Prostate gland (tissue), 2 donors: ENCODE measurements at regions not wholly inside any gene's neighbourhood (a gene's known extent, or its start where the extent isn't known, plus 50 kb on each side); places are given as distances from the start of the nearest gene placed in this dataset.

Source experiments
- DNase-seq: peaks from one replicate; pipeline ENCODE4 v3.0.0-alpha.2; 2019; ENCODE audit warnings: low spot score
- H3K27ac ChIP-seq, 2 donors: fragments of 200-600 bp; sonication (generic); 2 replicates each; pipeline ENCODE4 v1.5.1; 2017 to 2019
- H3K27me3 ChIP-seq: fragments of 200-600 bp; sonication (generic); replicated peaks from 2 replicates; pipeline ENCODE4 v1.5.1; 2019; ENCODE audit not compliant: insufficient read depth
- H3K36me3 ChIP-seq, 2 donors: fragments of 200-600 bp; sonication (generic); 1 replicate in 1 of 2; 2 replicates in 1 of 2; pipeline versions ENCODE4 v1.5.1 to v1.8.1; 2017 to 2019
- H3K4me1 ChIP-seq: fragments of 200-600 bp; sonication (generic); replicated peaks from 2 replicates; pipeline ENCODE4 v1.5.1; 2019
- H3K4me3 ChIP-seq, 2 donors: fragments of 200-600 bp; sonication (generic); 2 replicates each; pipeline ENCODE4 v1.5.1; 2017 to 2019
- H3K9me3 ChIP-seq: fragments of 200-600 bp; sonication (generic); 2 replicates; pipeline ENCODE4 v1.5.1; 2017
- POLR2A ChIP-seq: fragments of 450-650 bp; IDR thresholded peaks from one replicate; pipeline ENCODE4 v1.6.1; 2016; ENCODE audit warnings: antibody characterized with exemption, mild to moderate bottlenecking
- POLR2AphosphoS5 ChIP-seq: sonication (generic); formaldehyde crosslinking; IDR thresholded peaks from one replicate; pipeline ENCODE4 v1.6.1; 2017; ENCODE audit warnings: antibody characterized with exemption
- WGBS: methylation state at CpG from one replicate; pipeline ENCODE4 v1.1.5; 2018; 5-methylcytosine and 5-hydroxymethylcytosine counted together
- intact Hi-C: fragments of 100-400 bp; cut with DNase I; formaldehyde crosslinking; loops from one replicate; pipeline ENCODE4 v1.14.2; 2022
- TF ChIP-seq, protein P1 (sequence below), 4 experiments: fragments of 200-600 bp in 2 of 4; fragments of 450-650 bp in 2 of 4; sonication (generic) in 2 of 4; IDR thresholded peaks; 1 replicate in 3 of 4; 2 replicates in 1 of 4; pipeline ENCODE4 v1.5.1; 2016 to 2019; ENCODE audit warnings: antibody characterized with exemption in 4 of 4, mild to moderate bottlenecking in 2 of 4, moderate library complexity in 2 of 4

DNA sequence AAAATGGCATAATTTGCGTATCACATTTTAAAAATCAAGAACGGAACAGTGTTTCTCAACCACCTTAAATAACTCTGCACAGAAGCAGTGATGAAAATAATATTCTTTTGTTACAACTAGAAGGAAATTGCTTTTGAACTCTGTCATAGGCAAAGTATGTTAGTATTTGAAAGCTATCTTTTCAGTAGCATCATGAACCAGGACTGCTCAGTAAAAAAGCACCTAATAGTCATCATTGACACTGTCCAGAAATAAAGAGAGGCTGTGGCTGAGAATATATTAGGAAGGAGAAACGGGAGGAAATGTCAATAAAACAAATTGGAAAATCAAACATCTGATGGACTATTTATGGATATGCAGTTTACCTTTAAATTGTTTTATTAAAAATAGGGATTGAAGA, 237.2 kb upstream of the AKR1E2 start:
- TF ChIP-seq POLR2A = no peak
- Histone ChIP-seq H3K4me3 (no peak overlapping the region), H3K27ac (no peak overlapping the region), H3K4me1 (no peaks in the 10 kb centered on the region), H3K36me3 (no peaks in the 10 kb centered on the region), H3K27me3 (no peaks in the 10 kb centered on the region), H3K9me3 (no peaks in the 10 kb centered on the region)
- 88% methylated on average over 3 of the region's 3 CpGs for WGBS
- intact Hi-C loops = no loop called here
- DNase-seq = no peak

DNA sequence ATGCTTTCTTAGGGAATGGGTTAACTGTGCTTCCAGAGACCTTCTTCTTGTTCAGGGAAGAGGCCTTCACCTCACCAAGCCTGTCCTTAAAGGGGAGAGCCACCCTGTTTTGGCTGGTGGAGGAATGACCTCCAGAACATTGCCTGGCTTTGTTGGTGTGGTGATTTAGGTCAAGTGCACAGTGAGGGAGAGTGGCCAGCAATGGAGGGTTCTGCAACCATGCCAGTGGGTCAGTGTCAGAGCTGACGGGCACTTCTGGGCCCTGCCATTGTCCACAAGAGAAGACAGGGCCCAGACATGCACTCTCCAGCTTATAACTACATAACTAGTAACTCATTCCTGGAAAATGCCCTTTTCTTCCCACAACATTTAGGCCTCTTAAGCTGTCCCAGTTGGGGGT, 238.5 kb upstream of the AKR1E2 start:
- H3K4me3 ChIP-seq = no peak overlapping the region
- TF ChIP-seq, protein P1, sequence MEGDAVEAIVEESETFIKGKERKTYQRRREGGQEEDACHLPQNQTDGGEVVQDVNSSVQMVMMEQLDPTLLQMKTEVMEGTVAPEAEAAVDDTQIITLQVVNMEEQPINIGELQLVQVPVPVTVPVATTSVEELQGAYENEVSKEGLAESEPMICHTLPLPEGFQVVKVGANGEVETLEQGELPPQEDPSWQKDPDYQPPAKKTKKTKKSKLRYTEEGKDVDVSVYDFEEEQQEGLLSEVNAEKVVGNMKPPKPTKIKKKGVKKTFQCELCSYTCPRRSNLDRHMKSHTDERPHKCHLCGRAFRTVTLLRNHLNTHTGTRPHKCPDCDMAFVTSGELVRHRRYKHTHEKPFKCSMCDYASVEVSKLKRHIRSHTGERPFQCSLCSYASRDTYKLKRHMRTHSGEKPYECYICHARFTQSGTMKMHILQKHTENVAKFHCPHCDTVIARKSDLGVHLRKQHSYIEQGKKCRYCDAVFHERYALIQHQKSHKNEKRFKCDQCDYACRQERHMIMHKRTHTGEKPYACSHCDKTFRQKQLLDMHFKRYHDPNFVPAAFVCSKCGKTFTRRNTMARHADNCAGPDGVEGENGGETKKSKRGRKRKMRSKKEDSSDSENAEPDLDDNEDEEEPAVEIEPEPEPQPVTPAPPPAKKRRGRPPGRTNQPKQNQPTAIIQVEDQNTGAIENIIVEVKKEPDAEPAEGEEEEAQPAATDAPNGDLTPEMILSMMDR (IDR thresholded peaks at IDR 0.05) = no peak
- TF ChIP-seq POLR2A (no peak), POLR2AphosphoS5 (no peak)
- H3K27me3 ChIP-seq = no peaks in the 10 kb centered on the region
- 100% methylated on average over 1 of the region's 1 CpG for WGBS
- no peak overlapping the region for H3K27ac ChIP-seq
- H3K4me1 ChIP-seq = no peaks in the 10 kb centered on the region
- H3K9me3 ChIP-seq = no peaks in the 10 kb centered on the region
- intact Hi-C loops = no loop called here
- DNase-seq = no peak
- H3K36me3 ChIP-seq = no peaks in the 10 kb centered on the region

DNA sequence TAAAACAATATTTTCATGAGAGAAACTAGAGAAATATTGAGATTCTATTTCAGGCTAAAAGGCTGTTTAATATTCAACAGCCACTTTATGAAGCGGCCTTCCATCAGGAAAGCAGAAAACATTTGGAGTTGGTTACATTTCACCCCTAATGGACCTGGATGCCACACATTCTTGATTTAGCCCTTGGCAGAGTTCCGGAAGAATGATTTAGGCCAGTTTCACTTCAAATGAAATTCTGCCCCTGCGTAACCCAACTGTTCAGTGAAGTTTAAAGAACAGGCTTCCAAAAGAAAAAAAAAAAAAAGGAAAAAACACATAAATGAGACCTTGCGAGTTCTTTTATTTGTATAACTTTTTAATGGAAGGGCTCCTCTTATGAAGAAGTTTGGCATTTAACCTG, 239.2 kb upstream of the AKR1E2 start:
- H3K27me3 ChIP-seq = no peaks in the 10 kb centered on the region
- no peak overlapping the region for H3K4me3 ChIP-seq
- intact Hi-C loops = no loop called here
- DNase-seq = no peak
- WGBS = 35% methylated on average over 4 of the region's 4 CpGs
- H3K9me3 ChIP-seq = no peaks in the 10 kb centered on the region
- no peaks in the 10 kb centered on the region for H3K4me1 ChIP-seq
- TF ChIP-seq POLR2AphosphoS5 (no peak), POLR2A (no peak)
- TF ChIP-seq, protein P1 (IDR thresholded peaks at IDR 0.05) = no peak
- no peak overlapping the region for H3K27ac ChIP-seq
- no peaks in the 10 kb centered on the region for H3K36me3 ChIP-seq

DNA sequence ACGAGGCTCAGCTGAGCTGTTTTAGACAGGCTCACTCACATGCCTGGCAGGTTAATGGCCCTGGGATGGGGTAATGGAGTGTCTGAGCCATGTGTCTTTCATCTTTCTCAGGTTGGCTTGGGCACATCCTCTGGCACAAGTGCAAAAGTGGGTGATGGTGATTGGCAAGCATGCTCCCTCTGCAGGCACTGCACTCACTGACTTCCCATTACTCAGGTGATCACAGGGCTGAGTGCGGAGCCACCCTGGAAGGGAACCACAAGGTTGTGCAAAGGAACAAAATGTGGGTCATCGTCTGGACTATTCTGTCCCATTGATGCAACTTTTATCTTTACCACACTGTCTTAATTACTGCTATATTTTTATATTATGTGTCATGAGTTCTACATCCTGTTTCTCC, 244.1 kb upstream of the AKR1E2 start:
- intact Hi-C loops = no loop called here
- TF ChIP-seq POLR2A = no peak
- no peak for TF ChIP-seq POLR2AphosphoS5
- TF ChIP-seq, protein P1 (IDR thresholded peaks at IDR 0.05) = no peak
- no peaks in the 10 kb centered on the region for H3K36me3 ChIP-seq
- no peak overlapping the region for H3K27ac ChIP-seq
- no peak overlapping the region for H3K4me3 ChIP-seq
- WGBS = 83% methylated on average over 3 of the region's 3 CpGs
- no peaks in the 10 kb centered on the region for H3K27me3 ChIP-seq
- no peaks in the 10 kb centered on the region for H3K9me3 ChIP-seq
- no peak for DNase-seq
- no peaks in the 10 kb centered on the region for H3K4me1 ChIP-seq

DNA sequence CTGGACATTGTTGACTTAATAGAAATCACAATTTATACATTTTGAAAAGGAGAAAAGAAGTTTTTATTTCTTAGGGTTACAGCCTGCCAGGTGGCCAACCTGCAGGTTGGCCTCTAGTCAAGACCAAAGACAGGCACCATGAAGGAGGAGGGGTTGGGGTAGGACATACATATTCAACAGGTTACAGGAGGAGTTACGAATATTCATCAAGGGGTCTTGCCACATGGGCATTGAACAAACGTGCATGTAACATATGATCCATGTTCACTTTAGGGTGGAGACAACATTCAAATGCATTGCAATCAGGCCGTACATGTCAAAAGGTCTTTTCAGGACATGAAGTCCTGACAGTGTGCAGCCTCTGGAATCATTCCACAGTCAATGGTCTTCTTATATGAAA, 246.2 kb upstream of the AKR1E2 start:
- H3K27me3 ChIP-seq = no peaks in the 10 kb centered on the region
- H3K9me3 ChIP-seq = no peaks in the 10 kb centered on the region
- DNase-seq = no peak
- H3K27ac ChIP-seq = no peak overlapping the region
- H3K4me3 ChIP-seq = no peak overlapping the region
- WGBS = 80% methylated on average over 3 of the region's 3 CpGs
- H3K36me3 ChIP-seq = no peaks in the 10 kb centered on the region
- TF ChIP-seq, protein P1 (IDR thresholded peaks at IDR 0.05) = no peak
- TF ChIP-seq POLR2AphosphoS5 (no peak), POLR2A (no peak)
- intact Hi-C loops = no loop called here
- H3K4me1 ChIP-seq = no peaks in the 10 kb centered on the region
